Posterior cingulate gyrus (tissue), 11 donors: ENCODE measurements at regions not wholly inside any gene's neighbourhood (a gene's known extent, or its start where the extent isn't known, plus 50 kb on each side); places are given as distances from the start of the nearest gene placed in this dataset.
A peak's percentile ranks its signal among the peaks of the same experiment; 100 is the strongest.
"Not testable (repeated sequence)": the region's sequence is repeated elsewhere in the genome, so short reads cannot be mapped to it uniquely, and the experiment has no call there.

ENCODE experiments used
- DNase-seq, 10 donors: peaks; one replicate each; pipeline versions ENCODE4 v3.0.0 to v3.0.0-alpha.2; 2020 to 2021; ENCODE audit warnings: mixed read lengths in 3 of 10
- intact Hi-C: fragments of 100-400 bp; cut with DNase I; formaldehyde crosslinking; loops from one replicate; pipeline ENCODE4 v1.15.1; 2023

GRCh38 chr6:113723182-113723581, 134.0 kb upstream of the MARCKS start:
- intact Hi-C loops = no loop called here
- DNase-seq = no peak

GRCh38 chr6:113724927-113725326, 132.2 kb upstream of the MARCKS start:
- DNase-seq, intact Hi-C loops: not testable (repeated sequence)

GRCh38 chr6:113731541-113731940, 125.6 kb upstream of the MARCKS start:
- intact Hi-C loops = no loop called here
- no peak for DNase-seq

- DNase-seq = peak in 5 of 10 donors; percentile 16 to 88 (median 50)
- intact Hi-C loops = no loop called here
These were observed 124.7 kb upstream of the MARCKS start for GRCh38 chr6:113732384-113732966.

GRCh38 chr6:113733381-113733780, 123.8 kb upstream of the MARCKS start:
- intact Hi-C loops = no loop called here
- no peak for DNase-seq

GRCh38 chr6:113734982-113735381, 122.2 kb upstream of the MARCKS start:
- intact Hi-C loops = no loop called here
- no peak for DNase-seq

- DNase-seq = no peak
- intact Hi-C loops = no loop called here
These were observed 121.7 kb upstream of the MARCKS start for GRCh38 chr6:113735491-113735890.

- no peak for DNase-seq
- intact Hi-C loops = no loop called here
These were observed 120.2 kb upstream of the MARCKS start for GRCh38 chr6:113736978-113737377.

GRCh38 chr6:113739041-113739655, 118.0 kb upstream of the MARCKS start:
- intact Hi-C loops = no loop called here

GRCh38 chr6:113741651-113742050, 115.5 kb upstream of the MARCKS start:
- intact Hi-C loops = no loop called here
- no peak for DNase-seq

More at GRCh38 chr6:113739041-113739655, 118.0 kb upstream of the MARCKS start:
- DNase-seq = no peak

GRCh38 chr6:113742342-113742741, 114.8 kb upstream of the MARCKS start:
- intact Hi-C loops = no loop called here
- DNase-seq = no peak

GRCh38 chr6:113744861-113745260, 112.3 kb upstream of the MARCKS start:
- intact Hi-C loops = no loop called here
- no peak for DNase-seq

- intact Hi-C loops = no loop called here
- DNase-seq = no peak
These were observed 106.8 kb upstream of the MARCKS start for GRCh38 chr6:113750151-113750855.

- DNase-seq = no peak
- intact Hi-C loops = no loop called here
These were observed 102.9 kb upstream of the MARCKS start for GRCh38 chr6:113754291-113754690.

- DNase-seq = no peak
- intact Hi-C loops = no loop called here
These were observed 101.5 kb upstream of the MARCKS start for GRCh38 chr6:113755449-113756289.

- no peak for DNase-seq
- intact Hi-C loops = no loop called here
These were observed 100.9 kb upstream of the MARCKS start for GRCh38 chr6:113756290-113756665.

- intact Hi-C loops = no loop called here
These were observed 98.9 kb upstream of the MARCKS start for GRCh38 chr6:113758214-113758613.

GRCh38 chr6:113758826-113759574, 98.1 kb upstream of the MARCKS start:
- DNase-seq = no peak
- intact Hi-C loops = no loop called here

More at GRCh38 chr6:113758214-113758613, 98.9 kb upstream of the MARCKS start:
- no peak for DNase-seq

- DNase-seq = no peak
These were observed 94.5 kb upstream of the MARCKS start for GRCh38 chr6:113762641-113763040.

GRCh38 chr6:113763311-113763766, 93.8 kb upstream of the MARCKS start:
- intact Hi-C loops = no loop called here
- DNase-seq = no peak

More at GRCh38 chr6:113762641-113763040, 94.5 kb upstream of the MARCKS start:
- intact Hi-C loops = no loop called here
